BE2C (cell line): ENCODE measurements at regions not wholly inside any gene's neighbourhood (a gene's known extent, or its start where the extent isn't known, plus 50 kb on each side); places are given as distances from the start of the nearest gene placed in this dataset.

ENCODE experiments used
- DNase-seq: peaks from one replicate; pipeline ENCODE4 v3.0.0-alpha.2; 2020
- H3K27me3 ChIP-seq: fragments of 250-450 bp; sonication (Bioruptor Pico); 2 replicates; pipeline ENCODE4 v1.5.1; 2020; ENCODE audit warnings: mild to moderate bottlenecking
- H3K36me3 ChIP-seq: fragments of 250-450 bp; sonication (Bioruptor Pico); 2 replicates; pipeline ENCODE4 v1.5.1; 2020; ENCODE audit warnings: mild to moderate bottlenecking
- H3K4me1 ChIP-seq: fragments of 250-450 bp; sonication (Bioruptor Pico); 2 replicates; pipeline ENCODE4 v1.5.1; 2020
- H3K4me3 ChIP-seq: 2 replicates; pipeline ENCODE4 v1.5.1; 2011; ENCODE audit warnings: low read depth, low read length
- H3K9me3 ChIP-seq: fragments of 250-450 bp; sonication (Bioruptor Pico); 2 replicates; pipeline ENCODE4 v1.5.1; 2020
- TF ChIP-seq, protein P1 (sequence below): IDR thresholded peaks from 2 replicates; pipeline ENCODE4 v1.5.1; 2012; ENCODE audit warnings: mild to moderate bottlenecking, low read depth, low read length

- H3K9me3 ChIP-seq, result no peaks in the 10 kb centered on the region
- no peaks in the 10 kb centered on the region for H3K27me3 ChIP-seq
- no peaks in the 10 kb centered on the region for H3K4me1 ChIP-seq
- TF ChIP-seq, protein P1, sequence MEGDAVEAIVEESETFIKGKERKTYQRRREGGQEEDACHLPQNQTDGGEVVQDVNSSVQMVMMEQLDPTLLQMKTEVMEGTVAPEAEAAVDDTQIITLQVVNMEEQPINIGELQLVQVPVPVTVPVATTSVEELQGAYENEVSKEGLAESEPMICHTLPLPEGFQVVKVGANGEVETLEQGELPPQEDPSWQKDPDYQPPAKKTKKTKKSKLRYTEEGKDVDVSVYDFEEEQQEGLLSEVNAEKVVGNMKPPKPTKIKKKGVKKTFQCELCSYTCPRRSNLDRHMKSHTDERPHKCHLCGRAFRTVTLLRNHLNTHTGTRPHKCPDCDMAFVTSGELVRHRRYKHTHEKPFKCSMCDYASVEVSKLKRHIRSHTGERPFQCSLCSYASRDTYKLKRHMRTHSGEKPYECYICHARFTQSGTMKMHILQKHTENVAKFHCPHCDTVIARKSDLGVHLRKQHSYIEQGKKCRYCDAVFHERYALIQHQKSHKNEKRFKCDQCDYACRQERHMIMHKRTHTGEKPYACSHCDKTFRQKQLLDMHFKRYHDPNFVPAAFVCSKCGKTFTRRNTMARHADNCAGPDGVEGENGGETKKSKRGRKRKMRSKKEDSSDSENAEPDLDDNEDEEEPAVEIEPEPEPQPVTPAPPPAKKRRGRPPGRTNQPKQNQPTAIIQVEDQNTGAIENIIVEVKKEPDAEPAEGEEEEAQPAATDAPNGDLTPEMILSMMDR, result no peak
- DNase-seq, result no peak
- H3K4me3 ChIP-seq, result no peak overlapping the region
- H3K36me3 ChIP-seq, result no peaks in the 10 kb centered on the region
These were observed 392.7 kb downstream of the UQCRFS1 start for GRCh38 chr19:28820289-28820688.

DNA sequence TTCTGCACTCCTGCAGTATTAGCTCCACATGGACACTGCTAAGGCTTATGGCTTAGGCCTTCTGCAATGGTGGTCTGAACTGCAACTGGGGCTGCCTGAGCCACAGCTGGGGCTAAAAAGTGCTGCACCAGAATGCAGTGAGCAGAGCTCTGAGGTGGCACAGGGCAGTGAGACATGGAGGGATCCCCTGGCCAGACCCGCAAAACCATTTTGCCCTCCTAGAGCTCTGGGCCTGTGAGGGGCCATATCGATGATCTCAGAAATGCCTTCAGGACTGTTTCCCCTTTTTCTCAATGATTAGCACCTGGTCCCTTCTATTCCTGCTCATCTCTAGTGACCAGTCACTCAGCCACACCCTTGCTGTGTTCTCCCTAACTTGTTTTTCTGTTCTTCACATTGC is 397.7 kb downstream of the UQCRFS1 start:
- DNase-seq, result no peak
- Histone ChIP-seq H3K36me3 (no peaks in the 10 kb centered on the region), H3K9me3 (no peaks in the 10 kb centered on the region), H3K4me3 (no peak overlapping the region), H3K27me3 (no peaks in the 10 kb centered on the region), H3K4me1 (no peaks in the 10 kb centered on the region)
- TF ChIP-seq, protein P1, result no peak

- TF ChIP-seq, protein P1, result no peak
- Histone ChIP-seq H3K9me3 (no peaks in the 10 kb centered on the region; the same call in 1 of the 2 replicates), H3K4me3 (no peak overlapping the region)
These were observed 418.6 kb downstream of the UQCRFS1 start for GRCh38 chr19:28794301-28794700.

GRCh38 chr19:28793391-28794168 is 419.4 kb downstream of the UQCRFS1 start:
- Histone ChIP-seq H3K36me3 (no peaks in the 10 kb centered on the region), H3K4me3 (no peak overlapping the region), H3K9me3 (no peaks in the 10 kb centered on the region; the same call in 1 of the 2 replicates), H3K27me3 (no peaks in the 10 kb centered on the region), H3K4me1 (no peaks in the 10 kb centered on the region)
- TF ChIP-seq, protein P1, result no peak
- no peak for DNase-seq

More at GRCh38 chr19:28794301-28794700, 418.6 kb downstream of the UQCRFS1 start:
- Histone ChIP-seq H3K4me1 (no peaks in the 10 kb centered on the region), H3K27me3 (no peaks in the 10 kb centered on the region), H3K36me3 (no peaks in the 10 kb centered on the region)
- DNase-seq, result no peak

- no peak for DNase-seq
- Histone ChIP-seq H3K36me3 (no peaks in the 10 kb centered on the region), H3K4me1 (no peaks in the 10 kb centered on the region), H3K27me3 (no peaks in the 10 kb centered on the region), H3K4me3 (no peak overlapping the region), H3K9me3 (no peaks in the 10 kb centered on the region; the same call in 1 of the 2 replicates)
- TF ChIP-seq, protein P1, result no peak
These were observed 427.0 kb downstream of the UQCRFS1 start for GRCh38 chr19:28785971-28786370.

- H3K36me3 ChIP-seq, result no peaks in the 10 kb centered on the region
- no peaks in the 10 kb centered on the region for H3K9me3 ChIP-seq
- no peak for DNase-seq
- TF ChIP-seq, protein P1, result no peak
- no peaks in the 10 kb centered on the region for H3K4me1 ChIP-seq
- H3K4me3 ChIP-seq, result no peak overlapping the region
- no peaks in the 10 kb centered on the region for H3K27me3 ChIP-seq
These were observed 448.9 kb downstream of the UQCRFS1 start for GRCh38 chr19:28764066-28764465.
